ENCODE measurements at regions not wholly inside any gene's neighbourhood (a gene's known extent, or its start where the extent isn't known, plus 50 kb on each side); places are given as distances from the start of the nearest gene placed in this dataset.

GRCh38 chr6:1244941-1245340 lies 67.0 kb upstream of the FOXQ1 start:
- TF ChIP-seq ZNF138 (CRISPR knock-in tag; conservative IDR thresholded peaks at IDR 0.05): no peak
- no peak for TF ChIP-seq CTCF (IDR thresholded peaks at IDR 0.05)
- TF ChIP-seq JUN (CRISPR knock-in tag; IDR thresholded peaks at IDR 0.05): no peak
- TF ChIP-seq NFYB (CRISPR knock-in tag; conservative IDR thresholded peaks at IDR 0.05; ENCODE audit: low read depth): no peak
- TF ChIP-seq TP53 (CRISPR knock-in tag; IDR thresholded peaks at IDR 0.05): no peak
- no peak for TF ChIP-seq ATF2 (CRISPR knock-in tag; IDR thresholded peaks at IDR 0.05; ENCODE audit: borderline replicate concordance, low read depth)
